GM21576 (cell line): ENCODE measurements at regions not wholly inside any gene's neighbourhood (a gene's known extent, or its start where the extent isn't known, plus 50 kb on each side); places are given as distances from the start of the nearest gene placed in this dataset.

Experiments used
- ATAC-seq: cut with Tn5 transposase; IDR thresholded peaks from one replicate; pipeline ENCODE4 v1.9.1; 2021; ENCODE audit warnings: mild to moderate bottlenecking, moderate library complexity; ENCODE audit not compliant: unreplicated experiment

- no peak for ATAC-seq
Observed at GRCh38 chr5:29995154-29995553, 1198.3 kb upstream of the CDH6 start.

- ATAC-seq = no peak
Observed at GRCh38 chr5:29994519-29994918, 1199.0 kb upstream of the CDH6 start.

GRCh38 chr5:29993286-29993685 lies 1200.2 kb upstream of the CDH6 start:
- ATAC-seq = no peak

- no peak for ATAC-seq
Observed at GRCh38 chr5:29992248-29992647, 1201.2 kb upstream of the CDH6 start.

- no peak for ATAC-seq
Observed at GRCh38 chr5:29990681-29991080, 1202.8 kb upstream of the CDH6 start.

- ATAC-seq = no peak
Observed at GRCh38 chr5:29984156-29984540, 1209.3 kb upstream of the CDH6 start.

- no peak for ATAC-seq
Observed at GRCh38 chr5:29983528-29984155, 1209.8 kb upstream of the CDH6 start.

GRCh38 chr5:29982457-29982856 lies 1211.0 kb upstream of the CDH6 start:
- ATAC-seq = no peak

- no peak for ATAC-seq
Observed at GRCh38 chr5:29972597-29972996, 1220.9 kb upstream of the CDH6 start.

GRCh38 chr5:29963956-29964355 lies 1229.5 kb upstream of the CDH6 start:
- no peak for ATAC-seq

GRCh38 chr5:29960323-29960722 lies 1233.2 kb upstream of the CDH6 start:
- ATAC-seq = no peak

- ATAC-seq = no peak
Observed at GRCh38 chr5:29950416-29951145, 1242.9 kb upstream of the CDH6 start.

- no peak for ATAC-seq
Observed at GRCh38 chr5:29949301-29949872, 1244.1 kb upstream of the CDH6 start.

GRCh38 chr5:29944327-29944726 lies 1249.2 kb upstream of the CDH6 start:
- no peak for ATAC-seq

GRCh38 chr5:29942089-29942488 lies 1251.4 kb upstream of the CDH6 start:
- no peak for ATAC-seq

GRCh38 chr5:29939988-29940387 lies 1253.5 kb upstream of the CDH6 start:
- ATAC-seq = no peak

- ATAC-seq = no peak
Observed at GRCh38 chr5:29935371-29935770, 1258.1 kb upstream of the CDH6 start.

GRCh38 chr5:29930316-29930715 lies 1263.2 kb upstream of the CDH6 start:
- no peak for ATAC-seq

GRCh38 chr5:29924107-29924506 lies 1269.4 kb upstream of the CDH6 start:
- no peak for ATAC-seq

- no peak for ATAC-seq
Observed at GRCh38 chr5:29905626-29906353, 1287.7 kb upstream of the CDH6 start.

GRCh38 chr5:29902859-29903258 lies 1290.6 kb upstream of the CDH6 start:
- no peak for ATAC-seq

GRCh38 chr5:29899583-29899982 lies 1293.9 kb upstream of the CDH6 start:
- ATAC-seq = no peak
